GM19240 (cell line): ENCODE measurements at regions not wholly inside any gene's neighbourhood (a gene's known extent, or its start where the extent isn't known, plus 50 kb on each side); places are given as distances from the start of the nearest gene placed in this dataset.

Experiments used
- DNase-seq: peaks from one replicate; pipeline ENCODE4 v3.0.0; 2011; ENCODE audit warnings: low spot score; ENCODE audit not compliant: insufficient read length

GRCh38 chr2:43171789-43172188 is 54.6 kb downstream of the ZFP36L2 start:
- DNase-seq: no peak

DNA sequence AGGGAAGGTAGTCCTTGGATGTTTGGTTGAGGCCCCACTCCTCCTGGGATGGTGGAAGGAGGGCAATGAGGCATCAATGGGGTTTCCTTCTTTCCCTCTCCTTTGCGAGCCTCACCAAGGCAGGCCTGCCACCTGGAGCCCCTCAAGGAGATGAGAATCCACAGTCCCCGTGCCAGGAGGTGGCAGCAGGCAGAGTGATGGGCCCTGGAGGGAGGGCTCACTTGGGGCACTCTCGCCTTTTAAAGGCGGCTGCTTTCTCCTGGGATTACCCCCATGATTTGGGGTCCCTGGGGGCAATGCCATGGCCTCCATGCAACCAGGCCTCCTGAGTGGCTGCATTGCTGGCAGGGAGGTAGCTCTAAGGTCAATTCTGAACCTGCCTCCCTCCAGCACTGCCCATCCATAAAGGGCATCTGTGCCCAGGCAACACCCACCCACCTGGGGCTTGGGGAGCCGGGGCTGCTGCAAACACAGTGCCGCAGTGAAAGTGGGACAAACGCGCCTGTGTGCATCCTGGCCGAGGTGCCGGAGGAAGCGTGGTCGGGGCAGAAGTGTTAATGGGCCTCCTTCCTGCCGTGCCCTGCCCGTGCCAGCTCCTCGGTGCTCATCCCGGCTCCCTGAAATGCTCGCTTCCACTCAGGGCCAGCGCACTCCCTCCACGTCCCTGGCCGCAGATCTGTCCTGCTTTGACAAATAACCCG is 55.9 kb downstream of the ZFP36L2 start:
- DNase-seq: no peak

DNA sequence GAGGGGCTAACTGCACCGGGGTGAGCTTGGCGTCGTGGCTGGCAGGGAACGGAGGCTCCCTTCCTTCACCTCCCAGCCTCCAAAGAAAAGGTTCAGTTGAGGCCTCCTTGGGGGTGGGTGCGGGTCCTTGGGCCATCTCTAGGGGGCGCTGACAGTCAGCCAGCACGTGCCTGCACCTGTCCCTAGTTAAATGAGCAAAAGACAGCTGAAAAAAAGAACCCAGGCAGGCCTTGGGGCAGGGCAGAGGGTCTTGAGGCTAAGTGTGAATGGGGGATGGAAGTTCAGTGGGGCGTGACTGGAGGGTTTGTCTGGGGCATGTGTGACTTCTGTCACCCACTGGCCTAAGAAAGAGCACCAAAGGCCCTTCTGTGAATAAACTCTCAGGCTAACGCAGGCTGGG is 56.4 kb downstream of the ZFP36L2 start:
- no peak for DNase-seq

GRCh38 chr2:43169099-43169945 is 57.1 kb downstream of the ZFP36L2 start:
- no peak for DNase-seq

DNA sequence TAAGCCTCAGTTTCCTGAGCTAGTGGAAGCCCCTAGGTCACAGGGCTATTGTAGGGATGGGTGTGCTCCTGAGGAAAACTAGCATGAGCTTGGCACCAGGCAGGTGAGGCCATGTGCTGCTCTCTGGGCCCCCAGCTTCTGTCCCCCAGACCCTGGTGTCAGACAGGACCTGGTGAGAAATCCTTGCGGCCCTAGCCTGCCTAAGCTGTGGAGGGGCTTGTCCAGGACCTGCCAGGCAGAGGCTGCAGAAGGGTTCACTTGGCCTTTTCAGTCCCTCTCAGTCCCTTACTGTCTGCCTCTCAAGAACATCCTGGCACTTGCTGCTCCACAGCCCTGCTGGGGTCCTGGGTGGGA is 58.4 kb downstream of the ZFP36L2 start:
- DNase-seq: no peak

DNA sequence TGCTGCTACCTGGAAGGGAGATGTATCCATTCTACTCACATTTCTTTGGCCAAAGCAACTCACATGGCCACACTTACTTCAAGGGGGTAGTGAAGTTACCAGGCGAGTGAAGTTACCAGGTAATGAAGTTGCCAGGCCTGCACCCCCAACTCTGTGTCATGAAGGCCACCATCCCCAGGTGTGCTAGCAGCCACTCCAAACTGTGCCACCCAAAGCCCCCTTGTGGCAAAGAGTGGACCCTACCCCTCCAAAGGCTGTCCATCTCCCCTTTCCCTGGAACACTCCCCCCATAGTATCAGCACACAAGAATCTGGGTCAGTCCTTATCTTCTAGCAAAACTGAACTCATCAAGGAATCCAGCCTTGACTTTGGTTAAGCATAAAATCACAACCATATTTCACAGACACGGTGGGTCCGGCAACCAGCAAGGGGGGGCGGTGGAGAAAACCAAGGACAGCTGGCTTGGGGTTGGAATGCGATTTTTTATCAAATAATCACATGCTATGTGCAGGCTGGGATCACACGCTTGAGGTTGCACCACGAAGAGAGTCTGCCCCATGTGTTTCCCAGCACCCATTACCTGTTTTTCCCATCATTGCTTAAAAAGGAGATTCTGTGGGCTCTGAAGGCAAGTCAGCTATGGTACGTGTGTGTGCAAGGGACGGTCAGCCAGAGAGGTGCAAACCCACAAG is 60.9 kb downstream of the ZFP36L2 start:
- no peak for DNase-seq

DNA sequence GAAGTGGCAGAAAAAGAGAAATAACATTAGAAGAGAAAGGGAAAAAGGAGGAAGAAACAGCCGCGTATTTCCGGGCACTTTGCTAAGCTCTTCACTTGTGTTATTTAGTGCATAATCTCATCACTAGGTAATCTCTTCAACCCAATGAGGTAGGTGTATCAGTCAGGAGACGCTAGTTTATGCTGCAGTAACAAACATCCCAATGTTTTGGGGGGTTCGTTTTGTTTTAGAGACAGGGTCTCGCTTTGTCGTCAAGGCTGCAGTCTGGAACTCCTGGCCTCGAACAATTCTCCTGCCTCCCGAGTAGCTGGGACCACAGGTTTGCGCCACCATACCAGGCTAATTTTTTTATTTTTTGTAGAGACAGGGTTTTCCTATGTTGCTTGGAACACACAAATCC is 61.7 kb downstream of the ZFP36L2 start:
- no peak for DNase-seq

DNA sequence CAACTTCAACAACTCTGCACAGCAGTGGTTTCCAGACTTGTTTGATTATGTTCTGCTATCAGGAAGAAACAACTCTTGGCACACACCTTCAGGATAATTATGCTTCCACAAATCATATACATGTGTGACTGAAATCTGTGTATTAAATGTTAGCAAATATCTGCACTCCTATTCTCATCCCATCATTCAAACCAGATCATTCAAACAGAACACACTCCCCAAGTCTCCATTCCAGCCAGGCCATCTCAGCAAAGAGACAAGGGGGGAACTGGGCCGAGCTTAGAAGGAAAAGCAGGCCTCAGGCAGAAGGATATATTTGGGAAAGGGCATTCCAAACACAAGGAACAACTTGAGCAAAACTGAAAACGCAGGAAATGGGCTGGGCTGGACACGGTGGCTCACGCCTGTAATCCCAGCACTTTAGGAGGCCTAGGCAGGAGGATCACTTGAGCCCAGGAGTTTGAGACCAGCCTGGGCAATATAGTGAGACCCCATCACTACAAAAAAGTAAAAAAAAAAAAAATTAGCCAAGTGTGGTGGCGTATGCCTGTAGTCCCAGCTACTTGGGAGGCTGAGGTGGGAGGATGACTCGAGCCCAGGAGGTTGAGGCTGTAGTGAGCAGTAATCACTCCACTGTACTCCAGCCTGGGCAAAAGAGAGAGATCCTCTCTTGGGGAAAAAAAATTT is 62.7 kb downstream of the ZFP36L2 start:
- DNase-seq: no peak

DNA sequence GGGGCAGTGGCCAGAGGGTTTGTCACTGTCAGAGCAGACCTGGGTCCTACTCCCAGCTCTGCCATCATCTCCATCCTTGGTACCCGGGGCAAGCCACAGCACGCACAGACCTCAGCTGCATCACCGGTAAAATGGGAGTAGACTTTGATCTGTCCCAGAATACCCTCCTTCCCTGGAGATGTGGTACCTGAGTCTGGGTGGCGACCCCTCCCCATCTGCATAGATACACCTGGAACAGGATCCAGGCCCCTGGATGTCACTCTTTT is 64.0 kb downstream of the ZFP36L2 start:
- DNase-seq: no peak

DNA sequence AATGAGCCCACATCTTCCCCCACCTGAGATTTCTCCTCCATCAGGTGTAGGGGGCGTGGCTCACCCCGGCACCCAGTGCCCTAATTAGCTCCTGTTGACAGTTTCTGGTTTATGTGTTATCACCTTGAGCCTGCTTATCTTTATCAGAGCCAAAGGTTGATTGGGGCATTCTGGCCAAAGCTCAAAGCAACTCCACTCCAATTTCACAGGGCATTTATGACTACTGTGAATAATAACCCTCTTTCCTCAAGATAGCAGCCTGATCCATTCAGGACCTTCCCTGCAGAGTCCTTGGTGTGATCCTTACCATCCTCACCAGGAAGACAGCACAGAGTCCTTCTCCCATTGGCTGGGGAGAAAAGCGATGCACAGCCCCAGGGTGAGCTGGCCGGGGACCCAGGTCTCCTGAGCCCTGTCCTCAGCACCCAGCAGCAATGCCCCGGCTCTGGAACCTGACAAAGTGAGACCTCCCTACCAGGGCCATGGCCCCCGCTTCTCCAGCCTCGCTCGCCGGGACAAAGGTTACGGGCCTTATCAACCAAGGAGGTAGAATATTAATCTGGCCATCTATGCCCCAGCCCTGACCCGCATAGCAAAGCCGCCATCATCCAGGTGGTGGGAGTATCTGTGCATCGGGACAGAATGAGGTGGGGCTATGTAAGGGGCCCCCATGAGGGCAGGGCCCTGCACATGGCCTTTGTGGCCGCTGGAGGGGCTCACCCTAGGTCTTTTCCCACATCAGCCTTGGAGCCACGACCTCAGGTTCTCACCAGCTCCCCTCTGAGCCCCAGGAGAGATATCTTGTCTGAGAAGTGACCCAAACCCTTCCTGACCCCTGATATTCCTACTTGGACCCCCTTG is 64.5 kb downstream of the ZFP36L2 start:
- DNase-seq: no peak

GRCh38 chr2:43160778-43161177 is 65.6 kb downstream of the ZFP36L2 start:
- no peak for DNase-seq

DNA sequence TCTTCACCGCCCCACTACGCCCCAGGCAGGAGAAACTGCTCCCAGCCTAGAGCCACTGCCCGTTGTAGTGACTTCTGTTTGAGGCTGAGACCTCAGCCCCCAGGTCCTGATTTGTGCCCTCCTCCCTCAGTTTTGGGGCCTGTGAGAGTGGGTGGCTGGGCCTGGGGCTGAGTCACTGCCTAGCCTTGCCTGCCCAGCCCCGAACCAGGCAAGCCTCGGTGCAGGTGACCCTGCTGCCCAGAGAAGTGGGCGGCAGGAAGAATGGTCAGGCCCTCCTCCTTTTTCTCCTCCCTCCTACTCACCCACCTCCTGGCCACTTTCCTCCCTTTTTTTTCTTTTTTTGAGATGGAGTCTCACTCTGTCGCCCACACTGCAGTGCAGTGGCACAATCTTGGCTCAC is 66.6 kb downstream of the ZFP36L2 start:
- no peak for DNase-seq

DNA sequence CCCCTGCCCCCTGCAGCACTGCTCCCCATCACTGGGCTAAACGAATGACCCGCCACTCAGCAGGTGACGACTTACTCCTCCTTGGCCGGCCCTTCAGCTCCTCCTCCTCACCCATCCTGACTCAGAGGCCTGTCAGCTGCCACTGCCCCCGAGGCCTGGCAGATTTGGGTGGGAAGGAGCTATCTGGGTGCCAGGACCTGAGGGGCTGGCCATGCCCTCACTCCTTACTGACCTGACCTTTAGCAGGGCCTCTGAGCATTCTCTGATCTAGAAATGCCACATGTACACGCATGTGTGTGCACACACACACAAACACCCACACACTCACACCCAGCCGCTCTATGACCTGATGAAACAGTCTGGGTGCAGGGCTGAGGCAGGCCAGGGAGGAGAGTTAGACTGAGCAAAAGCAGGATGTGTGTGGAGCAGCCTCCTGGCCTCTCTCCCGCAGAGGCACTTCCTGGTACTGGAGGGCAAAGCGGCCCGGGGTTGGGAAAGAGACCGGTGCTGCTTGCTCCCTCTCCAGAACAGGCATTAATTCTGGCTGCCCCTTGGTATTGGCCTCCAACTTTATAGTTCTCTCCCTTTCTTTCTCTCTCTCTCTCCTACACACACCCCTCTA is 68.0 kb downstream of the ZFP36L2 start:
- DNase-seq: no peak

DNA sequence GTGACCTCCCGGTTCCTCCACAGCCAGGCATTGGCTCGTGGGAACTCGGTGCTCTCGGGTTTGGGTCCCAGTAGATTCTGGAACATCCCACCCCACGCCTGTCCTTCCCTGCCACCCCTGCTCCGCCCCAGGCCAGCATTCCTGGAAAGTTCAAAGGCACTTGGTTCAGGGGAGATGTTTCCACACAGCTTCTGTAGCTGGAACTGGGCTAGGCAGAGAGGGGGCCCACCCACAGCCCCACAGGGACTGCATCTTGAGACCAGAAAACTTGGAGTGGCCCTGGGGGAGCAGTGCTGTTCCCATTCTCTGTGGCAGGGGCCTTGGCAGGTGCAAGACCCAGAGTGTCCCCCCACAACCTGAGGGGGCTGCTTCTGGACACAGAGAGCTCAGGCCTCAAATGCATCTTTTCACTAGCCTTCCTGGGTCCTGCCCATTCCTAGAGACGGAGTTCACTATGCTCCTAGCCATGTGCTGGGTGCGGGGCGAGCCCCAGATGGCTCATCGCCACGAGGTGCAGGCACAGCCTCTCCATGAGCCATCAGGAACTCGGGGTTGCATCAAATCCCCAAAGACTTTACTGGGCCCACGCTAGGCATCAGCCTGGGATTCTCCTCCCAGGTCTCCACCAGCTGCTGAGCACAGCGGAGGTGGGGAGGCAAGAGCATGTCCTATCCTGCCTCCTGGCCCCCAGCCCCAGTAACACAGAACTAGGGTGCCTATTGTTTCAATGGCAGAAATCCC is 68.7 kb downstream of the ZFP36L2 start:
- no peak for DNase-seq

DNA sequence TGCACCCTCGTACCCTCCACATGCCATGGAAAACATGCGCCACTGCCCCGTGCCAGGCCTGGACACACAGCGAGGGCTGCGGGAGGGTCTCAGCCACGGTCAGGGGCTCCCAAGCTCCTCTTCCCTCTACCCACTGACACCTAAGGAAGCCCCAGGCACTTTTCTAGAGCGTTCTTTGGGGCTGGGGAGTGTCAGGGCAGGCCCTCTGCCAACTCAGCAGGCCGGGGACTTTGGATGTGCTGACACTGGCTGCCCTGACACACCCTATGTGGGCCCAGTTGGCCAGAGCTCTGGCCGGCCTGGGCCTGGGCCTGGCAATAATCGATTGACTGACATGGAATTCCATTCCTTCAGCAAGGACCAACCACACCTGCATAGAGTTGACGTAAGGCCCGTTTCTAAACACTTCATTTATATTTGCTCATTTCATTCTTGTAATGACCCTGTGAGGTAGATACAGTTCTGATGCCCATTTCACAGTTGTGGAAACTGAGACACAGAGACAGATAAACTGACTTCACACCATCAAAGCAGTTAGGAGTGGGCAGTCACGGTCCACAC is 70.5 kb downstream of the ZFP36L2 start:
- DNase-seq: no peak

GRCh38 chr2:43154685-43155084 is 71.7 kb downstream of the ZFP36L2 start:
- no peak for DNase-seq

- DNase-seq: no peak
Measured at GRCh38 chr2:43152741-43153647, 73.4 kb downstream of the ZFP36L2 start.

DNA sequence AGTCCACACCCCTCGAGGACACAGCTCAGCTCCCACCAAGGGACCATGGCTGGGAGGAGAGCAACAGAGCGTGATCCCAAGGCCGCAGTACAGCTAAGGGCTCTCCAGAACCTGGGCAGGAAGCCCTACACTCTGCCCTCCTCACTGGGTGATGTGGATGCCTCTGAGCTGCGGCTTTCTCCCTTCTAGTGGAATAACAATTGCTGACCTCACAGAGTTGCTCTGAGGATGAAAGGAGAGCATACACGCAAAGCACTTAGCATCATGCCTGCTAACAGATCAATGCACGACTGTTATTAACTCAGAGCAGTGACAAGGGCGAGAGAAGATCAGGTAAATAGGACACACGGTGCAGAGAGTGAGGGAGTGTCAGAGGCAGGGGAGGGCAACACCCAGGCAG is 74.2 kb downstream of the ZFP36L2 start:
- DNase-seq: no peak
